EL (cell line): ENCODE measurements at regions not wholly inside any gene's neighbourhood (a gene's known extent, or its start where the extent isn't known, plus 50 kb on each side); places are given as distances from the start of the nearest gene placed in this dataset.
"Not testable (repeated sequence)": the region's sequence is repeated elsewhere in the genome, so short reads cannot be mapped to it uniquely, and the experiment has no call there.

Experiments used
- DNase-seq: peaks from one replicate; pipeline ENCODE4 v3.0.0-alpha.2; 2016

GRCh38 chr4:184280137-184280536, 62.5 kb upstream of the ENPP6 start:
- DNase-seq, result no peak

GRCh38 chr4:184279496-184280061, 61.9 kb upstream of the ENPP6 start:
- no peak for DNase-seq

DNA sequence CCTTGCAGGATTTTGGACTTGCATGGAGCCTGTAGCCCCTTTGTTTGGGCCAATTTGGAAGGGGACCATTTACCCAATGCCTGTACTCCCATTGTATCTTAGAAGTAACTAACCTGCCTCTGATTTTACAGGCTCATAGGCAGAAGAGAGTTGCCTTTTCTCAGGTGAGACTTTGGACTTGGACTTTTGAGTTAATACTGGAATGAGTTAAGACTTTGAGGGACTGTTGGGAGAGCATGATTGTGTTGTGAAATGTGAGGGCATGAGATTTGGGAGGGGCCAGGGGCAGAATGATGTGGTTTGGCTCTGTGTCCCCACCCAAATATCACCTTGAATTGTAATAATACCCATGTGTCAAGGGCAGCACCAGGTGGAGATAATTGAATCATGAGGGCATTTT, 60.1 kb upstream of the ENPP6 start:
- DNase-seq, result not testable (repeated sequence)

DNA sequence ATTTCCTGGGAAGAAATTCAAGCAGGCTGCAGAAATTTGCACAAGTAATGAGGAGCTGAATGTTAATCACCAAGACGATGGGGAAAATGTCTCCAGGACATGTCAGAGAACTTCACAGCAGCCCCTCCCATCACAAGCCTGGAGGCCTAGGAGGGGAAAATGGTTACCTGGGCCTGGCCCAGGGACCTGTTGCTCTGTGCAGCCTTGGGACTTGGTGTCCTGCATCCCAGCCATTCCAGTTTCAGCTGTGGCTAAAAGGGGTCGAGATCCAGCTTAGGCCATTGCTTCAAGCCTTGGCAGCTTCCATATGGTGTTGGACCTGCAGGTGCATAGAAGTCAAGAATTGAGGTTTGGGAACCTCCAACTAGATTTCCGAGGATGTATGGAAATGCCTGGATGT, 59.3 kb upstream of the ENPP6 start:
- DNase-seq, result not testable (repeated sequence)

- not testable (repeated sequence) for DNase-seq
Measured at GRCh38 chr4:184276346-184276745, 58.7 kb upstream of the ENPP6 start.

DNA sequence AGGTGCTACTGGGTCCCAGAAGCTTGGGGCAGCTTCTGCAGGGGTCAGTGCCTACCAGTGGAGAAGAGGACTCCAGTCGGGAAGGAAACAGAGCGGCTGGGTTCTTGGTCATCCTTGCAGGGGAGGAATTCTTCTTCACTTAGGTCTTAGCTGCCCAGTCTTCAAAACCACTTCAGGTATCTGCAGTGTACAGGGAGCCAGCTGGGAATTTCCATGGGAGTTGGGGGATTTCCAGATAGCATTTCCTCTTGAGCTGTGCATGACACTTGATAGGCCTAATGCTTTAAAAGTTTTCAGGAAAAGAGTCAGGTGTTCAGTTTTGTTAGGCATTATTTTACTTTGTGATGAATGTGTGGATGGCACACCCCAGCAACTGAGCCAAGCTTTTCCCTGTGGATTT, 58.1 kb upstream of the ENPP6 start:
- DNase-seq, result no peak

DNA sequence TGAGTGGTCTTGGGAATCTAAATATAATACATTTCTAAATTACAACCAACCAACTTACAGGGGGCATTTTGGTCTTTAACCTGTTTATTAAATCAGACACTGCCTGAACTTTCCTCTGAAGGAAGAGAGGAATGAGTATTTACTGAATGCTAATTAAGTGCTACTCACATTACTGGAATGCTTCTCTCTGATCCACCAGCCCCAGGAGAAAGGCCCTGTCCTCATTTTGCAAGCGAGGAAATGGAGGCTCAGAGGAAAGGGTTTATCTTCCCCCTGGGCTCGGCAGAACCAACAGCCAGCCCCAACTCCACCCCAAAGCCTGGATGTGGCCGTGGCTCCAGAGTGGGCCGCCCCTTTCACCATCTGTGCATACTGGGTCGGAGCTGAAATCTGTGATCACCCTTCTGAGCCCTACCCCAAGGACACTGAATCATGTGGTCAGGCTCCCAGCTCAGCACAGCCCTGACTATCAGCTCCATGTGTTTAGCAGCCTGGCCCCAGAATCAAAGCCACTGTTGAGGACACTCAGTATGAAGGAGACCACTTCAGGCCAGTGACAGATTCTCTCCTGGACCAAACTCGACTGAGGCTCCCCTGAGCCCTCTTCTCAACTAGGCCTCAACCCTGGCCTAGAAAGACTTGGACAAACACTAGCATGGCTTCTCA, 56.7 kb upstream of the ENPP6 start:
- no peak for DNase-seq

GRCh38 chr4:184273166-184274147, 55.8 kb upstream of the ENPP6 start:
- no peak for DNase-seq

DNA sequence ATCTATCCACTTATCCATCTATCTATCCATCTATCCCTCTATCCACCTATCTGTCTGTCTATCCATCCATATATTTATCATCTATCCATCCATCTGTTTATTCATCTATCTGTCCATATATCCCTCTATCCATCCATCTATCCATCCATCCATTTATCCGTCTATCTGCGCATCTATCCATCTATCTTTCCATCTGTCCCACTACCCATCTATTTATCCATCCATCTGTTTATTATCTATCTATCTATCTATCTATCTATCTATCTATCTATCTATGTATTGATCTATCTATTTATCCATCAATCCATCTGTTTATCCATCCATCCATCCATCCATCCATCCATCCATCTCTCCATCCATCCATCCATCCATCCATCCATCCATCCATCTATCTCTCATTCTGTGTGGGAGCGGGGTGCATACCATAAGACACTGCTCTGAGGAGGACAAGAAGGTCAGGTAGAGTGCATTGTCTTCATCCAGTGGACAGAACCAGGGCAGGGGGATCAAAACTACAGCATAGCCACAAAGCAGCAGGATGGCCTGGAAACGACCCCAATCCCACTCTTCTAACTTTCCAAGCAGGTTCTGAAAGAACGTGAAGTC, 53.2 kb upstream of the ENPP6 start:
- DNase-seq, result no peak

GRCh38 chr4:184269879-184270430, 52.3 kb upstream of the ENPP6 start:
- no peak for DNase-seq

- no peak for DNase-seq
Measured at GRCh38 chr4:184268584-184269160, 51.0 kb upstream of the ENPP6 start.

GRCh38 chr4:184267673-184268583, 50.3 kb upstream of the ENPP6 start:
- peak; percentile 86 for DNase-seq
